LNCAP (cell line): ENCODE measurements at regions not wholly inside any gene's neighbourhood (a gene's known extent, or its start where the extent isn't known, plus 50 kb on each side); places are given as distances from the start of the nearest gene placed in this dataset.

Experiments
- CTCF ChIP-seq: fragments of 450-650 bp; IDR thresholded peaks from 2 replicates; pipeline ENCODE4 v1.5.1; 2017; ENCODE audit warnings: mild to moderate bottlenecking

GRCh38 chr2:39497082-39497801, 60.2 kb upstream of the MAP4K3 start:
- TF ChIP-seq CTCF: no peak

- no peak for TF ChIP-seq CTCF
Measured at GRCh38 chr2:39498786-39499185, 61.7 kb upstream of the MAP4K3 start.

GRCh38 chr2:39499336-39499735, 62.3 kb upstream of the MAP4K3 start:
- TF ChIP-seq CTCF: no peak

- no peak for TF ChIP-seq CTCF
Measured at GRCh38 chr2:39501412-39501811, 64.3 kb upstream of the MAP4K3 start.

- no peak for TF ChIP-seq CTCF
Measured at GRCh38 chr2:39503277-39503676, 66.2 kb upstream of the MAP4K3 start.

- TF ChIP-seq CTCF: no peak
Measured at GRCh38 chr2:39504790-39505335, 67.8 kb upstream of the MAP4K3 start.

- TF ChIP-seq CTCF: no peak
Measured at GRCh38 chr2:39506215-39506614, 69.1 kb upstream of the MAP4K3 start.

GRCh38 chr2:39508198-39508597, 71.1 kb upstream of the MAP4K3 start:
- TF ChIP-seq CTCF: no peak
